Effector CD4-positive, alpha-beta T cell (primary cell): ENCODE measurements at regions not wholly inside any gene's neighbourhood (a gene's known extent, or its start where the extent isn't known, plus 50 kb on each side); places are given as distances from the start of the nearest gene placed in this dataset.
"Not testable (repeated sequence)": the region's sequence is repeated elsewhere in the genome, so short reads cannot be mapped to it uniquely, and the experiment has no call there.

Experiments
- DNase-seq: peaks from one replicate; pipeline ENCODE4 v3.0.0-alpha.2; 2020

GRCh38 chr7:65453341-65454030 is 79.8 kb downstream of the ZNF92 start:
- DNase-seq, result no peak

GRCh38 chr7:65454469-65454868 is 80.8 kb downstream of the ZNF92 start:
- DNase-seq, result no peak

- not testable (repeated sequence) for DNase-seq
These were observed 81.4 kb downstream of the ZNF92 start for GRCh38 chr7:65455050-65455449.

- DNase-seq, result no peak
These were observed 84.0 kb downstream of the ZNF92 start for GRCh38 chr7:65457705-65458104.

GRCh38 chr7:65459438-65459837 is 85.8 kb downstream of the ZNF92 start:
- DNase-seq, result no peak

GRCh38 chr7:65462148-65462716 is 88.6 kb downstream of the ZNF92 start:
- DNase-seq, result no peak

- DNase-seq, result no peak
These were observed 89.5 kb downstream of the ZNF92 start for GRCh38 chr7:65463184-65463583.

GRCh38 chr7:65469919-65470558 is 96.4 kb downstream of the ZNF92 start:
- DNase-seq, result not testable (repeated sequence)

GRCh38 chr7:65471587-65471986 is 97.9 kb downstream of the ZNF92 start:
- DNase-seq, result no peak

- DNase-seq, result no peak
These were observed 101.5 kb downstream of the ZNF92 start for GRCh38 chr7:65475040-65475726.

GRCh38 chr7:65475734-65476319 is 102.2 kb downstream of the ZNF92 start:
- no peak for DNase-seq

- DNase-seq, result no peak
These were observed 103.7 kb downstream of the ZNF92 start for GRCh38 chr7:65477326-65477725.

- DNase-seq, result no peak
These were observed 115.7 kb downstream of the ZNF92 start for GRCh38 chr7:65489260-65489767.

GRCh38 chr7:65496697-65497096 is 123.0 kb downstream of the ZNF92 start:
- not testable (repeated sequence) for DNase-seq

GRCh38 chr7:65503434-65504152 is 129.9 kb downstream of the ZNF92 start:
- no peak for DNase-seq

- not testable (repeated sequence) for DNase-seq
These were observed 131.1 kb downstream of the ZNF92 start for GRCh38 chr7:65504504-65505319.

GRCh38 chr7:65505320-65505633 is 131.6 kb downstream of the ZNF92 start:
- not testable (repeated sequence) for DNase-seq

GRCh38 chr7:65508581-65509367 is 135.1 kb downstream of the ZNF92 start:
- not testable (repeated sequence) for DNase-seq

GRCh38 chr7:65509368-65510186 is 135.9 kb downstream of the ZNF92 start:
- DNase-seq, result no peak

- not testable (repeated sequence) for DNase-seq
These were observed 136.5 kb downstream of the ZNF92 start for GRCh38 chr7:65510187-65510538.
